Activated CD4-positive, CD25-positive, alpha-beta regulatory T cell (primary cell): ENCODE measurements at regions not wholly inside any gene's neighbourhood (a gene's known extent, or its start where the extent isn't known, plus 50 kb on each side); places are given as distances from the start of the nearest gene placed in this dataset.

Experiments
- DNase-seq, 4 experiments: peaks; one replicate each; lab custom pipeline; 2025; lab: John Stamatoyannopoulos, UW

GRCh38 chr15:39183164-39183881 lies 397.6 kb upstream of the THBS1 start:
- no peak for DNase-seq

- no peak for DNase-seq
Measured at GRCh38 chr15:39184701-39185390, 396.0 kb upstream of the THBS1 start.

GRCh38 chr15:39188314-39188713 lies 392.6 kb upstream of the THBS1 start:
- no peak for DNase-seq

GRCh38 chr15:39188930-39189329 lies 391.9 kb upstream of the THBS1 start:
- DNase-seq = no peak

GRCh38 chr15:39191871-39192291 lies 389.0 kb upstream of the THBS1 start:
- no peak for DNase-seq

- no peak for DNase-seq
Measured at GRCh38 chr15:39192351-39192750, 388.5 kb upstream of the THBS1 start.

GRCh38 chr15:39192979-39193560 lies 387.8 kb upstream of the THBS1 start:
- DNase-seq = no peak

GRCh38 chr15:39193611-39194010 lies 387.3 kb upstream of the THBS1 start:
- DNase-seq = no peak

- no peak for DNase-seq
Measured at GRCh38 chr15:39194106-39194830, 386.6 kb upstream of the THBS1 start.

- no peak for DNase-seq
Measured at GRCh38 chr15:39195961-39196486, 384.9 kb upstream of the THBS1 start.

GRCh38 chr15:39198044-39199000 lies 382.6 kb upstream of the THBS1 start:
- no peak for DNase-seq

GRCh38 chr15:39199076-39199475 lies 381.8 kb upstream of the THBS1 start:
- no peak for DNase-seq

GRCh38 chr15:39200586-39200985 lies 380.3 kb upstream of the THBS1 start:
- DNase-seq = no peak

GRCh38 chr15:39202641-39203040 lies 378.2 kb upstream of the THBS1 start:
- no peak for DNase-seq

- no peak for DNase-seq
Measured at GRCh38 chr15:39204031-39204430, 376.8 kb upstream of the THBS1 start.

GRCh38 chr15:39205081-39205480 lies 375.8 kb upstream of the THBS1 start:
- DNase-seq = no peak

GRCh38 chr15:39205506-39206371 lies 375.1 kb upstream of the THBS1 start:
- DNase-seq = no peak

GRCh38 chr15:39207532-39208115 lies 373.3 kb upstream of the THBS1 start:
- no peak for DNase-seq

- DNase-seq = no peak
Measured at GRCh38 chr15:39208187-39208586, 372.7 kb upstream of the THBS1 start.
